B cell (primary cell): ENCODE measurements at regions not wholly inside any gene's neighbourhood (a gene's known extent, or its start where the extent isn't known, plus 50 kb on each side); places are given as distances from the start of the nearest gene placed in this dataset.

Experiments
- CTCF ChIP-seq: fragments of 200-600 bp; IDR thresholded peaks from one replicate; pipeline ENCODE4 v1.8.0; 2022; ENCODE audit warnings: antibody characterized with exemption, mild to moderate bottlenecking
- EZH2 ChIP-seq: IDR thresholded peaks from 2 replicates; pipeline ENCODE4 v1.6.1; 2012; ENCODE audit warnings: borderline replicate concordance, low read depth, mild to moderate bottlenecking, moderate library complexity, low read length; ENCODE audit not compliant: insufficient read depth, poor library complexity, severe bottlenecking

- no peak for TF ChIP-seq CTCF
- no peak for TF ChIP-seq EZH2
These were observed 156.4 kb upstream of the SH3BP4 start for GRCh38 chr2:234795272-234795920.
